Stimulated activated CD4-positive, alpha-beta T cell treated with anti-CD3 and anti-CD28 coated beads, Interleukin-1b, Interleukin-23, amount 100 ng/mL, for 48 hours (primary cell): ENCODE measurements at regions not wholly inside any gene's neighbourhood (a gene's known extent, or its start where the extent isn't known, plus 50 kb on each side); places are given as distances from the start of the nearest gene placed in this dataset.

Experiments used
- DNase-seq: peaks from one replicate; pipeline ENCODE4 v3.0.0-alpha.2; 2020

- no peak for DNase-seq
Observed at GRCh38 chr2:2392332-2392731, 61.3 kb upstream of the MYT1L start.

- DNase-seq, result no peak
Observed at GRCh38 chr2:2389215-2389614, 58.1 kb upstream of the MYT1L start.
